ENCODE measurements at regions not wholly inside any gene's neighbourhood (a gene's known extent, or its start where the extent isn't known, plus 50 kb on each side); places are given as distances from the start of the nearest gene placed in this dataset.

DNA sequence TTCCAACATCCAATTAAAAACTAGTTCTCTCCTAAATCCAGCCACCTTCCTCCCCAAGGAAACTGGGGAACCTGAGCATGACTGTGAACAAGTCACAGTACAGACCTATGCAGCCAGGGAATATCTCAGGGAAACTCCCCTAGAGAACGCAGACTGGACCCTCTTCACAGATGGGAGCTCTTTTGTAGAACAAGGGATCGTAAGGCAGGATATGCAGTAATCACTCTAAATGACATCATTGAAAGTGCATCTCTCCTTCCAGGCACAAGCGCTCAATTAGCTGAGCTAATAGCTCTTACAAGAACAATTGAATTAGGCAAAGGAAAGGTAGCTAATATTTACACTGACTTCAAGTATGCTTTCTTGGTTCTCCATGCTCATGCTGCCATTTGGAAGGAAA lies 1331.7 kb downstream of the UQCRFS1 start (continued):
- TF ChIP-seq, protein P1, sequence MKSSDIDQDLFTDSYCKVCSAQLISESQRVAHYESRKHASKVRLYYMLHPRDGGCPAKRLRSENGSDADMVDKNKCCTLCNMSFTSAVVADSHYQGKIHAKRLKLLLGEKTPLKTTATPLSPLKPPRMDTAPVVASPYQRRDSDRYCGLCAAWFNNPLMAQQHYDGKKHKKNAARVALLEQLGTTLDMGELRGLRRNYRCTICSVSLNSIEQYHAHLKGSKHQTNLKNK (CRISPR knock-in tag; IDR thresholded peaks at IDR 0.05): no peak
- TF ChIP-seq, protein P2, sequence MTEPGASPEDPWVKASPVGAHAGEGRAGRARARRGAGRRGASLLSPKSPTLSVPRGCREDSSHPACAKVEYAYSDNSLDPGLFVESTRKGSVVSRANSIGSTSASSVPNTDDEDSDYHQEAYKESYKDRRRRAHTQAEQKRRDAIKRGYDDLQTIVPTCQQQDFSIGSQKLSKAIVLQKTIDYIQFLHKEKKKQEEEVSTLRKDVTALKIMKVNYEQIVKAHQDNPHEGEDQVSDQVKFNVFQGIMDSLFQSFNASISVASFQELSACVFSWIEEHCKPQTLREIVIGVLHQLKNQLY (CRISPR knock-in tag; IDR thresholded peaks at IDR 0.05): no peak
- no peak for TF ChIP-seq MXD4 (CRISPR knock-in tag; IDR thresholded peaks at IDR 0.05; ENCODE audit: borderline replicate concordance)

DNA sequence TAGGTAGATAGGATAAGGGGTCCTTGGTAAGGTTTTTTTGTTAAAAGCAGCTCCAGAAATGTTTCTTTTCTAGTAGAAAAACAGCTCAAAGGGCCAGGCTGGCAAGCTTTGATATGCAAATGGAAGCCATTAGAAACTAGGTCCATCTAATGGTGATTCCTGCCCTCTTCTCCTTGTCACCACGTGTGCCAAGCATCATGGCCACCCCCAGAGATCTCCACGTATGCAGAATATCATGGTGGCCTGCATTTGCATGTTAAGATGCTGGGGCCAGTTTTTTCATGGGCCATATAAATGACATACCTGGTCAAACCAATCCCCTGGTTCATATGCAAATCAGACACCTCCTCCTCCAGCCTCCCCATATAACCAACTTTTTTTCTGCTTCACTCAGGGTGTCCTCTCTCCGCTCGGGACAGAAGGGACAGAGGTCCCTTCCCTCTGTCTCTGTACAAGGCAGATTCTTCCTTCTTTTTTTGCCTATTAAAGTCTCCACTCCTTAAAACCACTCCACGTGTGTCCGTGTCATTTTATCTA lies 1335.9 kb downstream of the UQCRFS1 start:
- Mint-ChIP-seq H3K27ac (no peak overlapping the region), H3K27me3 (ENCODE audit: low read depth) (peaks cover 6% of the 10 kb centered on the region), H3K9me3 (peaks cover 97% of the 10 kb centered on the region), H3K36me3 (peaks cover 63% of the 10 kb centered on the region), H3K4me3 (no peak overlapping the region), H3K4me1 (no peaks in the 10 kb centered on the region)
- ATAC-seq: no peak
- TF ChIP-seq NR3C1 (CRISPR knock-in tag; conservative IDR thresholded peaks at IDR 0.05; ENCODE audit: low read depth): no peak
- TF ChIP-seq ZNF317 (CRISPR knock-in tag; IDR thresholded peaks at IDR 0.05; ENCODE audit: borderline replicate concordance, low read depth): no peak
- TF ChIP-seq SP1 (CRISPR knock-in tag; conservative IDR thresholded peaks at IDR 0.05): no peak
- TF ChIP-seq TEAD1 (CRISPR knock-in tag; IDR thresholded peaks at IDR 0.05): no peak
- TF ChIP-seq, protein P3, sequence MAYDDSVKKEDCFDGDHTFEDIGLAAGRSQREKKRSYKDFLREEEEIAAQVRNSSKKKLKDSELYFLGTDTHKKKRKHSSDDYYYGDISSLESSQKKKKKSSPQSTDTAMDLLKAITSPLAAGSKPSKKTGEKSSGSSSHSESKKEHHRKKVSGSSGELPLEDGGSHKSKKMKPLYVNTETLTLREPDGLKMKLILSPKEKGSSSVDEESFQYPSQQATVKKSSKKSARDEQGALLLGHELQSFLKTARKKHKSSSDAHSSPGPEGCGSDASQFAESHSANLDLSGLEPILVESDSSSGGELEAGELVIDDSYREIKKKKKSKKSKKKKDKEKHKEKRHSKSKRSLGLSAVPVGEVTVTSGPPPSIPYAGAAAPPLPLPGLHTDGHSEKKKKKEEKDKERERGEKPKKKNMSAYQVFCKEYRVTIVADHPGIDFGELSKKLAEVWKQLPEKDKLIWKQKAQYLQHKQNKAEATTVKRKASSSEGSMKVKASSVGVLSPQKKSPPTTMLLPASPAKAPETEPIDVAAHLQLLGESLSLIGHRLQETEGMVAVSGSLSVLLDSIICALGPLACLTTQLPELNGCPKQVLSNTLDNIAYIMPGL (CRISPR knock-in tag; IDR thresholded peaks at IDR 0.05): no peak
- TF ChIP-seq, protein P2 (CRISPR knock-in tag; IDR thresholded peaks at IDR 0.05): no peak
- TF ChIP-seq, protein P4, sequence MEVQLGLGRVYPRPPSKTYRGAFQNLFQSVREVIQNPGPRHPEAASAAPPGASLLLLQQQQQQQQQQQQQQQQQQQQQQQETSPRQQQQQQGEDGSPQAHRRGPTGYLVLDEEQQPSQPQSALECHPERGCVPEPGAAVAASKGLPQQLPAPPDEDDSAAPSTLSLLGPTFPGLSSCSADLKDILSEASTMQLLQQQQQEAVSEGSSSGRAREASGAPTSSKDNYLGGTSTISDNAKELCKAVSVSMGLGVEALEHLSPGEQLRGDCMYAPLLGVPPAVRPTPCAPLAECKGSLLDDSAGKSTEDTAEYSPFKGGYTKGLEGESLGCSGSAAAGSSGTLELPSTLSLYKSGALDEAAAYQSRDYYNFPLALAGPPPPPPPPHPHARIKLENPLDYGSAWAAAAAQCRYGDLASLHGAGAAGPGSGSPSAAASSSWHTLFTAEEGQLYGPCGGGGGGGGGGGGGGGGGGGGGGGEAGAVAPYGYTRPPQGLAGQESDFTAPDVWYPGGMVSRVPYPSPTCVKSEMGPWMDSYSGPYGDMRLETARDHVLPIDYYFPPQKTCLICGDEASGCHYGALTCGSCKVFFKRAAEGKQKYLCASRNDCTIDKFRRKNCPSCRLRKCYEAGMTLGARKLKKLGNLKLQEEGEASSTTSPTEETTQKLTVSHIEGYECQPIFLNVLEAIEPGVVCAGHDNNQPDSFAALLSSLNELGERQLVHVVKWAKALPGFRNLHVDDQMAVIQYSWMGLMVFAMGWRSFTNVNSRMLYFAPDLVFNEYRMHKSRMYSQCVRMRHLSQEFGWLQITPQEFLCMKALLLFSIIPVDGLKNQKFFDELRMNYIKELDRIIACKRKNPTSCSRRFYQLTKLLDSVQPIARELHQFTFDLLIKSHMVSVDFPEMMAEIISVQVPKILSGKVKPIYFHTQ (CRISPR knock-in tag; IDR thresholded peaks at IDR 0.05): no peak
- TF ChIP-seq, protein P1 (CRISPR knock-in tag; IDR thresholded peaks at IDR 0.05): no peak
- TF ChIP-seq, protein P5, sequence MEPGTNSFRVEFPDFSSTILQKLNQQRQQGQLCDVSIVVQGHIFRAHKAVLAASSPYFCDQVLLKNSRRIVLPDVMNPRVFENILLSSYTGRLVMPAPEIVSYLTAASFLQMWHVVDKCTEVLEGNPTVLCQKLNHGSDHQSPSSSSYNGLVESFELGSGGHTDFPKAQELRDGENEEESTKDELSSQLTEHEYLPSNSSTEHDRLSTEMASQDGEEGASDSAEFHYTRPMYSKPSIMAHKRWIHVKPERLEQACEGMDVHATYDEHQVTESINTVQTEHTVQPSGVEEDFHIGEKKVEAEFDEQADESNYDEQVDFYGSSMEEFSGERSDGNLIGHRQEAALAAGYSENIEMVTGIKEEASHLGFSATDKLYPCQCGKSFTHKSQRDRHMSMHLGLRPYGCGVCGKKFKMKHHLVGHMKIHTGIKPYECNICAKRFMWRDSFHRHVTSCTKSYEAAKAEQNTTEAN (CRISPR knock-in tag; IDR thresholded peaks at IDR 0.05): no peak
- DNase-seq (ENCODE audit: low spot score): no peak
- POLR2A ChIA-PET: no interaction called here
- CTCF ChIA-PET: no interaction called here

DNA sequence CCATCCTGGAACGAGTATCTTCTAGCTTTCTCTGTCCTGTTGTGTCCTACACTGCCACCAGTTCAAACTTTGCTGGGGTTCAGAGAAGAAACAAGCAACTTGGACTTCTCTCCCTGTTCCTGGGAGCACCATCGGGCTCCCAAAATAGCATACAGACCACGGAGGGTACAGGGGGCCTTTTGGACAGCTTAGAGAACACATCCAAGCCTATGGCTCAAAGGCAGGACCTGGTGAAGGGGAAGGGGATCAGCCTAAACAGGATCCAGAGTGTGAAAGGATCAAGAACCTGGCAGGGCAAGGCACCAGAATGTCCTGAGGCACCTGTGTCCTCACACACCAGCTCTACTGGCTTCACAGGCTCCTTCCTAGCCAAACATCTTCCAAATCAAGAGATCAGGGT lies 1336.5 kb downstream of the UQCRFS1 start:
- no peak overlapping the region for H3K27ac Mint-ChIP-seq
- ChIA-PET POLR2A (no interaction called here), CTCF (no interaction called here)
- no peaks in the 10 kb centered on the region for H3K4me1 Mint-ChIP-seq
- DNase-seq (ENCODE audit: low spot score) (no peak), ATAC-seq (no peak)
- peaks cover 4% of the 10 kb centered on the region for H3K27me3 Mint-ChIP-seq (ENCODE audit: low read depth)
- H3K9me3 Mint-ChIP-seq: peaks cover 97% of the 10 kb centered on the region
- H3K4me3 Mint-ChIP-seq: no peak overlapping the region
- TF ChIP-seq NFE2L1 (CRISPR knock-in tag; IDR thresholded peaks at IDR 0.05) (no peak), ATF1 (CRISPR knock-in tag; IDR thresholded peaks at IDR 0.05) (no peak), GABPB1 (CRISPR knock-in tag; IDR thresholded peaks at IDR 0.05) (no peak)
- TF ChIP-seq, protein P6, sequence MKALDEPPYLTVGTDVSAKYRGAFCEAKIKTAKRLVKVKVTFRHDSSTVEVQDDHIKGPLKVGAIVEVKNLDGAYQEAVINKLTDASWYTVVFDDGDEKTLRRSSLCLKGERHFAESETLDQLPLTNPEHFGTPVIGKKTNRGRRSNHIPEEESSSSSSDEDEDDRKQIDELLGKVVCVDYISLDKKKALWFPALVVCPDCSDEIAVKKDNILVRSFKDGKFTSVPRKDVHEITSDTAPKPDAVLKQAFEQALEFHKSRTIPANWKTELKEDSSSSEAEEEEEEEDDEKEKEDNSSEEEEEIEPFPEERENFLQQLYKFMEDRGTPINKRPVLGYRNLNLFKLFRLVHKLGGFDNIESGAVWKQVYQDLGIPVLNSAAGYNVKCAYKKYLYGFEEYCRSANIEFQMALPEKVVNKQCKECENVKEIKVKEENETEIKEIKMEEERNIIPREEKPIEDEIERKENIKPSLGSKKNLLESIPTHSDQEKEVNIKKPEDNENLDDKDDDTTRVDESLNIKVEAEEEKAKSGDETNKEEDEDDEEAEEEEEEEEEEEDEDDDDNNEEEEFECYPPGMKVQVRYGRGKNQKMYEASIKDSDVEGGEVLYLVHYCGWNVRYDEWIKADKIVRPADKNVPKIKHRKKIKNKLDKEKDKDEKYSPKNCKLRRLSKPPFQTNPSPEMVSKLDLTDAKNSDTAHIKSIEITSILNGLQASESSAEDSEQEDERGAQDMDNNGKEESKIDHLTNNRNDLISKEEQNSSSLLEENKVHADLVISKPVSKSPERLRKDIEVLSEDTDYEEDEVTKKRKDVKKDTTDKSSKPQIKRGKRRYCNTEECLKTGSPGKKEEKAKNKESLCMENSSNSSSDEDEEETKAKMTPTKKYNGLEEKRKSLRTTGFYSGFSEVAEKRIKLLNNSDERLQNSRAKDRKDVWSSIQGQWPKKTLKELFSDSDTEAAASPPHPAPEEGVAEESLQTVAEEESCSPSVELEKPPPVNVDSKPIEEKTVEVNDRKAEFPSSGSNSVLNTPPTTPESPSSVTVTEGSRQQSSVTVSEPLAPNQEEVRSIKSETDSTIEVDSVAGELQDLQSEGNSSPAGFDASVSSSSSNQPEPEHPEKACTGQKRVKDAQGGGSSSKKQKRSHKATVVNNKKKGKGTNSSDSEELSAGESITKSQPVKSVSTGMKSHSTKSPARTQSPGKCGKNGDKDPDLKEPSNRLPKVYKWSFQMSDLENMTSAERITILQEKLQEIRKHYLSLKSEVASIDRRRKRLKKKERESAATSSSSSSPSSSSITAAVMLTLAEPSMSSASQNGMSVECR (CRISPR knock-in tag; IDR thresholded peaks at IDR 0.05; ENCODE audit: borderline replicate concordance): no peak
- TF ChIP-seq, protein P7, sequence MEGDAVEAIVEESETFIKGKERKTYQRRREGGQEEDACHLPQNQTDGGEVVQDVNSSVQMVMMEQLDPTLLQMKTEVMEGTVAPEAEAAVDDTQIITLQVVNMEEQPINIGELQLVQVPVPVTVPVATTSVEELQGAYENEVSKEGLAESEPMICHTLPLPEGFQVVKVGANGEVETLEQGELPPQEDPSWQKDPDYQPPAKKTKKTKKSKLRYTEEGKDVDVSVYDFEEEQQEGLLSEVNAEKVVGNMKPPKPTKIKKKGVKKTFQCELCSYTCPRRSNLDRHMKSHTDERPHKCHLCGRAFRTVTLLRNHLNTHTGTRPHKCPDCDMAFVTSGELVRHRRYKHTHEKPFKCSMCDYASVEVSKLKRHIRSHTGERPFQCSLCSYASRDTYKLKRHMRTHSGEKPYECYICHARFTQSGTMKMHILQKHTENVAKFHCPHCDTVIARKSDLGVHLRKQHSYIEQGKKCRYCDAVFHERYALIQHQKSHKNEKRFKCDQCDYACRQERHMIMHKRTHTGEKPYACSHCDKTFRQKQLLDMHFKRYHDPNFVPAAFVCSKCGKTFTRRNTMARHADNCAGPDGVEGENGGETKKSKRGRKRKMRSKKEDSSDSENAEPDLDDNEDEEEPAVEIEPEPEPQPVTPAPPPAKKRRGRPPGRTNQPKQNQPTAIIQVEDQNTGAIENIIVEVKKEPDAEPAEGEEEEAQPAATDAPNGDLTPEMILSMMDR (IDR thresholded peaks at IDR 0.05): no peak
- peaks cover 58% of the 10 kb centered on the region for H3K36me3 Mint-ChIP-seq

All from WTC11 (cell line).